IPS-NIHi11 (cell line): ENCODE measurements at regions not wholly inside any gene's neighbourhood (a gene's known extent, or its start where the extent isn't known, plus 50 kb on each side); places are given as distances from the start of the nearest gene placed in this dataset.

Experiments used
- DNase-seq: peaks from one replicate; pipeline ENCODE4 v3.0.0; 2012; ENCODE audit warnings: mixed read lengths, low spot score

DNA sequence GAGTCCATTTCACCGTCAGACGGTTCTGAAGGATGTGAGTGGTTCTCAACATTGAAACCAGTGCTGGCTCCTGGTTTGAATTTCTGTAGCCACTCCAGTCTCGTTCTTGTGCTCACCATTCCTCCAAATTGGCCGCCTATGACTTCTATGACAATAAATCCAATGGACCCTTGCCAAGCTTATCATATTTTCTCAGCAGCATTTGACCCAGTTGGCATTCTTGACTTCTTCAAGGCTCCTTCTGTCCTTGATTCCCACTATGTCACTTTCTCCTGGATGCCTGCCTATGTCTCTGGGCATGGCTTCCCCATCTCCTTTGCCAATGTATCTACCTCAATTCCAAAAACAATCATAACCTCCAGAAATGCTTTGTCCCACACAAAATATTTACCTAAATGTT, 756.0 kb upstream of the NRSN1 start:
- DNase-seq: no peak

DNA sequence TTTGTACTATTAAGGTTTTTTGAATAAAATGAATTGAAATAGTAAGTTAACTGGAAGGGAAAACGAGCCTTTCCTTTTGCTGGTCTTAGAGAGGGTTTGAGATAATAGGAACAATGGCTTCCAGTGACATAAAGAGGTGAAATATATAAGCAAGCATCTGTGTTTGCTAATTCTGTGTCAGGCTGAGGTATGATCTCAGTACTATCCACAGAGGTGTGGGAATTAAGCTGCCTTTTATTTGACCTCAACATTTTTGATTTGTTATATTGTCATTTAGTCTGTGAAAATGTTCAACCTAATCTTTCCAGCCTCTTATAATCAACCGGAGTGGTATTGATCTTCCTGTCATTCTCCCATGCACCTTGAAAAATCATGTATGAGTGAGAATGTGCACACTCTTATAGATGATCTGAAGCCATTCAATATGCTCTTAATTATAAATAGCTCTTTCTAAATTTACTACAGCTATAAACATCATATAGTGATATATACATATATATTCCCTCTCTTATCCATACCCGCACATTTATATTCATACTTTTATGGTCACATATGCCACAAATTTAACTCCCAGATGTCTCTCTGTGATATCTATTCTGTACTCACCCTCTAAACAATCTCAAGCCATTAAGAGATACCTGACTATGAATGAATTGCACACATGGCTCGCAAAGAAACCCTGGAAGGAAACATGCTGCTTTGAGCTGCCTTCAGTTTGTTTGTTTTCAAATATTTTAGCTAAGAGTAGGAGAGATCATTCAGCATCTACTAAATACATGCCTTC, 754.7 kb upstream of the NRSN1 start:
- DNase-seq: no peak

DNA sequence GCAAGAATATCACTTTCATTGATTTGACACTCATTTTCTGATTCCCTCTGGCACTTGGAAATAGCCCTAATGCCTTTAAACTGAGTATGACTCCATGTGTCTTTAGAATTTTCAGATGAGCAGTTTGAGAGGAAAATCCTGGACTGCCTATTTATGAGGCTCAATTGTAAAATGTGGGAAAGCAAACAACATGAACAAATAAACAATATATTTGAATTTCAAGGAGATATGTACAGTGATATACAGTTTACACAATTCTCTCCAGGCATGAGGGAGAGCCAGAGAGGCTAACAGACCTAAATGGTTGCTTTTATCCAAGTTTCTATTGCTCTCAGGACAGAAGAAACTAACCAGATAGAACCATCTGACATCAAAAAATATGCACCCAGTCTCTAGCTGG, 748.2 kb upstream of the NRSN1 start:
- DNase-seq: no peak

GRCh38 chr6:23380465-23380864, 745.5 kb upstream of the NRSN1 start:
- no peak for DNase-seq

- no peak for DNase-seq
Measured at GRCh38 chr6:23388086-23388783, 737.8 kb upstream of the NRSN1 start.

DNA sequence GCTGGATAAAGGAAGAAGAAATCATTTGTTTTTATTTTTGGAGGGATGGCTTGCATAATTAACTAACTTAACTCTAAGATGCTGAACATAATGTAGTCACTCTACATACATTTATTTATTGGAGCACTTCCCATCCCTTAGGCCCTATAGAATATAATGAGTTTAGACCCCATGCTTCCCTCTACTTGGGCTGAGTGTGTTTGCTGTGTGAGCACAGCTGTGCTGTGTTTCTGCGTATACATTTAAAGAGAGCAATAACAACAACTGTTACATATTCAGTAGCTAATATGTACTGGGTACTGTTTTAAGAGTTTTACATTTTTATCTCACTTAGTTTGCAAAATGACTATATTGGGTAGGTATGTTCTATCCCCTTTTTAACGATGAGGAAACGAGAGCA, 736.6 kb upstream of the NRSN1 start:
- no peak for DNase-seq

DNA sequence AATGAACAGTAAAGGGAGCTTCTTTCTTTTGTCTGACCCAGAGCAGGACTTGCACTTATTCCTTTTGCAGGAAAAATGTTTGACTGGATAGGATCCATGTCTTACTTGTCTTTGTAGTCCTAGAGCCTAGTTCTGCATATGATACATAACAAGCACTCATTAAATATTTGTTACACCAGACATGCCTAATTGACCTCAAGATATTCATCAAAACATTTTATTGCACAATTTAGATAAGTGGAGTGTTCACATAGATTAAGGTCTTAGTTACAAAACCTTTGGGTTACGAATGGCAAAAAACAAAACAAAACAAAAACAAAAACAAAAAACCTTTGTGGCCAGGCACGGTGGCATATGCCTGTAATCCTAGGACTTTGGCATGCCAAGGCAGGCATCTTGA, 735.8 kb upstream of the NRSN1 start:
- no peak for DNase-seq

DNA sequence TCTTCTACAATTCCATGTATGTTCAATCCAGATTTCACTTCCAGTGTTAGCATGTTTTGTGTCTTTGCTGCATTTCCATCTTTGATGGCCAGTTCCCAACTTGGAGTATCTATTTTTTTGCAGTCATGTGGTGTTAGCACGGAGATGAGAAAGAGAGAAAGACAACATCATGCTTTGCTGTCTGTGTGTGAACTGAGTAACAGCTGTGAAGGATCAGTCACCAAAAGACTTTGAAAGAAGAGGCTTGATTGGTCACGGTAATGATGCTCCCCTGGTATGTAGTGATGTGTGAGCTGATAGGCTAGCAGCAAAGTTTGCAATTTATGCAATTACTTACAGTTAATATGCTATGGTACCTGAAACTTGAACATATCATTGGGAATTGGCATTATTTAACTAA, 731.3 kb upstream of the NRSN1 start:
- no peak for DNase-seq

GRCh38 chr6:23395381-23395780, 730.6 kb upstream of the NRSN1 start:
- DNase-seq: no peak

DNA sequence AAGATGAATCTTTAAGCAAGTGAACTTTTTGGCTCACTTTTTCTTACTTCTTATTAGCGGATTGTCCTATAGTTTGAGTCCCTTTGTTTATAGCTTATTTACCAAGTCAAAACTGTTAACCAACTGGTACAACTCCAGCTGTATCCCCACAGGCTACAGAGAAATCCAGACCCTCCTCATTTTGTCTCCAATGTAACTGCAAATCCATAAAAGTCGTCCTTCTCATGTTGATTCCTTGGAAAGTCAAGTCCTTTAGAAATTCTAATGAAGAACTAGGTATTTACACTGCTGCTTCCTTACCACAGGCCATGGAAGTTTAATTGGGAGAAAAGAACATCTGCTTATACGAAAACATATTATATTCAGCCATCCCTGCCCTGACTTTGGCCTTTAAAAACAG, 729.1 kb upstream of the NRSN1 start:
- no peak for DNase-seq

GRCh38 chr6:23403460-23403859, 722.6 kb upstream of the NRSN1 start:
- no peak for DNase-seq

DNA sequence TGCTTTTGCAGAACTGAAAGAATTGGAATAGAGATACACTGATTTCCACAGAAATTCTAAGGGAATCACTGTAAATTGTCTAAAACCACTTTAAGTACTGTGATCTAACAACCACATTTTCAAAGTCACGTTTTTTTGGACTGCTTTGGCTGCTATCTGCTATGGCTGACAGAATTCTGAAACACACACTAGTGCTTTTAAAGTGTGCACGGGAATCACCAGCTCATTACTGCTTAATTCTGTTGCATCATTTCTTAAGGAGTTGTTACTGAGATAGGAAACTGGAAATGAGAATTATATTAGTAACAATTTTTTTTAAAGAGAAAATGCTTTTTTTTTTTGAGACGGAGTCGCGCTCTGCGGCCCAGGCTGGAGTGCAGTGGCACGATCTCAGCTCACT, 716.5 kb upstream of the NRSN1 start:
- DNase-seq: no peak

DNA sequence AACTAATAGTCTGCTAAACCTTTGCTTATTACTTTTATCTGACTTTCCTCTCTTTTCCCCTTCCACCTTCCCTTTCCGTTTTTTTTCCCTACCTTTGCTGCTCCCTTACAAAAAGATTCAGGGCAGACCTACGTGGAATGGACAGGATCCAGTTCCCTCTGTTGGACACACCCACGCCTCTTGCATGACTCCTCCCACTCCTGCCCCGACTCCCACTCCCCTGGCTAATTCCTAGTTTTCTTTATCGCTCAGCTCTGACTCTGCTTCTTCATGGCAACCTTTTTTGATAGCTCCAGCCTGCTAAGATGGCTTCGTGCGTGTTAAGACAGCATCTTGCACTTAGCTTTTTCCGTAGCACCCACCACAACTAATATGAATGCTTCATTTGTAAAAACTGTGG, 715.6 kb upstream of the NRSN1 start:
- DNase-seq: peak; percentile 21

- no peak for DNase-seq
Measured at GRCh38 chr6:23412770-23413169, 713.2 kb upstream of the NRSN1 start.

GRCh38 chr6:23413327-23414050, 712.5 kb upstream of the NRSN1 start:
- no peak for DNase-seq

GRCh38 chr6:23414051-23414445, 712.0 kb upstream of the NRSN1 start:
- no peak for DNase-seq

DNA sequence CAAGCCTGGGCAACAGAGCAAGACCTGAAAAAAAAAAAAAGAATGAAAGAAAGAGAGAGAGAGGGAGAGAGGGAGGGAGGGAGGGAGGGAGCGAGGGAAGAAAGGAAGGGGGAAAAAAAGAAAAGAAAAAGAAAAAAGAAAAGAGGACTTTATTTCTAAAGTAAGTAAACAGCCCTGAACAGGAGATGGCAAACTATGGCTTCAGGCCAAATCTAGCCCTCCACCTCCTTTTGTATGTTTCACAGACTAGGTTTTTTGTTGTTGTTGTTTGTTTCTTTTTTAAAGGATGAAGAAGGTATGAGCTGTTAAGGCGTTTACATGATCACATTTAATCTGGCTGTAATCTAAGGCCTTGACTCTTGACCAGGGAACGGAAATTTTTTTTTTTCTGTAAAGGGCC, 711.1 kb upstream of the NRSN1 start:
- DNase-seq: no peak

DNA sequence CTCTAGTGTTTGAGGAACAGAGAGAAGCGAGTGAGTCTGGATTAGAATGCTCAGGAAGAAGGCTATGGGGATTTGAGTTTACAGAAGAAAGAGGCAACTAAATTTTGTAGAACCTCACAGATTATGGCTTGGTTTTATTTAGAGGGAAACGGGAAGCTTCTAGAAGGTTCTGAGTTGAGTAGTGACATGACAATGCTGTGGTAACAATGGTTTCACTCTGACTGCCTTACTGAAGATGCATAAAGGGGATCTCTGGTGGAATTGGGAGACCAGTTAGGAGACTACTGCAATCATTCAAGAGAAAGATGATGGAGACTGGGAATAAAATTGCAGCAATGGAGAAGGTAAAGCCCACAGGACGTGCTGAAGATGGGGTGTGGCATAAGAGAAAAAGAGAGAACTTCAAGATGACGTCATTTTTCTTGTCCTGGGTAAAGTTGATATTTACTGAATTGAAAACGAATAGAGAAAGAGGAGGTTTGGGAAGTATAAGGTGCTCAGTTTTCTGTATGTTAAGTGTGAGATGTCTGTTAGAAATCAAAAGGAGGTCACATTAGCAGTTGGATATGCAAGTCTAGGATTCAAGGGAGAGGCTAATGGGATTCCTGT, 710.1 kb upstream of the NRSN1 start:
- DNase-seq: no peak

DNA sequence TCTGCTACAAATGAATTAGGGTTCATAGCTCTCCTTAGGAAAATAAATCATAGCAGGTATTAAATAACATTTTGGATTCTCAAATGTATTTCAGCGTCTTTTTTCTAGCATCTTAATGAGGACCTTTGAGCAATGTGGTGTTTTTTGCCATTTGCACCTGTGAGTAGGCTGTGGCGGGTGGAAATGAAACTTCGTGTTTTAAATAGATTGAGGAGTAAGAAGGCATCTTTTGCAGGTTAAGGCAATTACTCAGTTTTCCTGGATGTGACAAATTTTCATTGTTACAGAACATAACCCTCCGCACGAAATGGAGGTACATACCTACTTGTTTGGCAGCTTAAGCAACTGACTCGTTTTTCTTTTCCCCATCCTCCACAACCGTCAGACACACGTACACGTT, 708.9 kb upstream of the NRSN1 start:
- no peak for DNase-seq

DNA sequence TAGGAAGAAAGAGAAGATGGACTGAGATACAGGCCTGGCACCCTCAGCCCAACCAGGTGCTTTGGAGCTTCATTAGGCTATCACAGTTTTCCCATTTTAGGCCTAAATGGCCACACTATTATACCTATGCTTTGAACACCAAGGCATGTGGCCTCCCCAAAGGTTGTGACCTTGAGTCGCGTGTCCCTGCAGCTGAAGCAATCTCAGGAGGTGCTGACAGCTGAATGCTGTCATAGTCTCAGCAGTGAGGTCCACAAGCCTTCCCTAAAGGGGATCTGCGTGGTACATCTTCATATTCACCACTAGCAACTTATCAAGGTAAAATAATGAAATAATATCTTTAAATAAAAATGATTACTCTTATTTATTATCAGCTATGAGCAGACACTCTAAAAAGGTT, 707.9 kb upstream of the NRSN1 start:
- no peak for DNase-seq

DNA sequence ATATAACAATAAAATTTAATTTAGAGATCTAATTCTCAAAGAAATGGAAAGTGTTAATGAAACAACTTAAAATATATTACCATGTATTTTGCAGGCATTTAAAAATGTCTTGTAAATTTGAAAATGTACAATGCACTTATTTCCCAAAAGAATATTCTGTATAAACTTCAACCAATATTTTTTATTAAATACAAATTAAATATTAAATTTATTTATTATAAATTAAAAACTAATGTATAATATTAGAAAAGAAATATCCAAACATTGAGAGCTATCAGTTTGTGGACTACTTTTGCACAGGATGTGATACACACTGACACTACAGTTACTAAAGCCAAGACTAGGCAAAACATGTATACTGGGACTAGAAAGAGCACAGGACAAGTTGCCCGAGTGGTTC, 707.0 kb upstream of the NRSN1 start:
- no peak for DNase-seq

DNA sequence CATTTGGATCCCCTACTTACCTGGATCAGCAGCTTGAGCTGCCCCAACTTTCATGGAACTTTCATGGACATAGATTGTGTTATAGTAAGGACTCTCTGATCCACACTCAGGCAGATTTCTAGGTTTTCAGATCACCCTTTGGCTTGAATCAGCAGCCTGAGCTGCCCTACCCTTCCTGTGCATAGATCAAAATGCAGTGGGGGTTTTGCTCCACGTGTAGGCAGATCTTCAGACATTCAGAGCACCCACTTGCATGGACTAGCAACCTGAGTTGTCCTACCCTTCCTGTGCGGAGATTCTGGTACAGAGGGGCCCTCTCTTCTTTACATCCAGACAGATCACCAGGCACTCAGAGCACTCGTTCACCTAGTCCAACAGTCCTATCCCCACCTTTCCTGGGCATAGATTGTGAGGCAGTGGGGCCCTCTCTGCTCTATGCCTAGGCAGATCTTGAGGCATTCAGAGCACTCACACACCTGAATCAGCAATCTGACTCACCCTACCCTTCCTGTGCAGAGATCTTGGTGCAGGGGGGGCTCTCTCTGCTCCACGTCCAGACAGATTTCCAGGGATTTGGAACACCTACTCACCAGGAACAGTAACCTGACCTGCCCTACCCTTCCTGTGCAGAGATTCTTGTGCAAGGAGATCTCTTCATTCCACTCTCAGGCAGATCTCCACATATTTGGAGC, 705.2 kb upstream of the NRSN1 start:
- no peak for DNase-seq
